HCT116 (cell line): ENCODE measurements at regions not wholly inside any gene's neighbourhood (a gene's known extent, or its start where the extent isn't known, plus 50 kb on each side); places are given as distances from the start of the nearest gene placed in this dataset.
"Not testable (repeated sequence)": the region's sequence is repeated elsewhere in the genome, so short reads cannot be mapped to it uniquely, and the experiment has no call there.

Experiments
- ATAC-seq: fragments of 200-7000 bp; cut with Tn5 transposase; 2 replicates; pipeline ENCODE4 v1.9.1; 2020; ENCODE audit warnings: mild to moderate bottlenecking, moderate library complexity
- BruUV-seq: library from RNA; stranded (reverse); fragments of 400-500 nt; replicated peaks from 2 replicates; lab custom pipeline; 2021; lab: Mats Ljungman, UMichigan
- CTCF ChIA-PET: fragments of 300-600 bp; sonication (Branson Sonifier 250); formaldehyde crosslinking; loops from one replicate; lab custom pipeline; 2021; ENCODE audit warnings: antibody characterized with exemption; lab: Charles Lee
- POLR2A ChIA-PET: fragments of 300-600, 350-600 bp; sonication (Branson Sonifier 250); formaldehyde crosslinking; loops from one replicate; lab custom pipeline; 2021; ENCODE audit warnings: antibody characterized with exemption; lab: Charles Lee
- RAD21 ChIA-PET, 2 experiments: fragments of 300-600 bp; sonication (Branson Sonifier 250); formaldehyde crosslinking; loops; one replicate each; lab custom pipeline; 2023; ENCODE audit warnings: low total read pairs in 2 of 2; ENCODE audit not compliant: uncharacterized antibody in 2 of 2, unreplicated experiment in 2 of 2, low non-redundant PET in 1 of 2; lab: Charles Lee
- DNase-seq: peaks from one replicate; pipeline ENCODE4 v3.0.0-alpha.2; 2010; ENCODE audit warnings: low read depth, low spot score
- H2AFZ ChIP-seq: fragments of 200-600 bp; shearing (Covaris generic), sonication (generic); 2 replicates; pipeline ENCODE4 v1.6.1; 2017; ENCODE audit warnings: low read depth, mixed run types, mixed read lengths, antibody characterized with exemption, low read length; ENCODE audit not compliant: poor library complexity, severe bottlenecking
- H3K27ac ChIP-seq: 2 replicates; pipeline ENCODE4 v1.5.1; 2012; ENCODE audit warnings: low read depth, low read length
- H3K27me3 ChIP-seq: fragments of 200-600 bp; sonication (generic); 2 replicates; pipeline ENCODE4 v1.6.1; 2016; ENCODE audit warnings: mixed run types, low read length, mixed read lengths; ENCODE audit not compliant: insufficient read depth
- H3K36me3 ChIP-seq, 2 experiments: fragments of 200-500 bp in 1 of 2; fragments of 200-600 bp in 1 of 2; sonication (Bioruptor generic) in 1 of 2; sonication (generic) in 1 of 2; 2 replicates each; pipeline versions ENCODE4 v1.5.1 to v1.6.1; 2014 to 2016; ENCODE audit warnings: low read length in 2 of 2, inconsistent platforms in 1 of 2, mixed read lengths in 1 of 2, mixed run types in 1 of 2; ENCODE audit not compliant: insufficient read depth in 2 of 2, control insufficient read depth in 1 of 2
- H3K4me1 ChIP-seq, 2 experiments: fragments of 200-600 bp in 1 of 2; sonication (generic) in 1 of 2; 2 replicates each; pipeline versions ENCODE4 v1.5.1 to v1.6.1; 2012 to 2017; ENCODE audit warnings: low read length in 2 of 2, inconsistent platforms in 1 of 2, mild to moderate bottlenecking in 1 of 2, mixed read lengths in 1 of 2, mixed run types in 1 of 2, moderate library complexity in 1 of 2; ENCODE audit not compliant: insufficient read depth in 2 of 2, control insufficient read depth in 1 of 2
- H3K4me2 ChIP-seq: fragments of 200-600 bp; sonication (generic); 2 replicates; pipeline ENCODE4 v1.6.1; 2017; ENCODE audit warnings: mixed run types, low read length, mixed read lengths
- H3K4me3 ChIP-seq, 2 experiments: fragments of 200-600 bp in 1 of 2; sonication (generic) in 1 of 2; replicated peaks in 1 of 2; 2 replicates each; pipeline ENCODE4 v1.5.1; 2011 to 2016; ENCODE audit warnings: low read length in 2 of 2, control low read depth in 1 of 2, low read depth in 1 of 2, mild to moderate bottlenecking in 1 of 2, mixed read lengths in 1 of 2, mixed run types in 1 of 2
- H3K79me2 ChIP-seq: fragments of 200-600 bp; sonication (generic); 2 replicates; pipeline ENCODE4 v1.6.1; 2017; ENCODE audit warnings: mild to moderate bottlenecking, mixed run types, low read length, moderate library complexity, mixed read lengths; ENCODE audit not compliant: insufficient read depth
- H3K9ac ChIP-seq: fragments of 200-600 bp; sonication (generic); 2 replicates; pipeline ENCODE4 v1.6.1; 2016; ENCODE audit warnings: low read length, mixed read lengths
- H3K9me2 ChIP-seq: fragments of 200-600 bp; sonication (generic), shearing (Covaris generic); 2 replicates; pipeline ENCODE4 v1.6.1; 2017; ENCODE audit warnings: mixed run types, mild to moderate bottlenecking, moderate library complexity; ENCODE audit not compliant: insufficient read depth
- H3K9me3 ChIP-seq, 2 experiments: fragments of 200-500 bp in 1 of 2; fragments of 200-600 bp in 1 of 2; sonication (Bioruptor generic) in 1 of 2; sonication (generic) in 1 of 2; 2 replicates each; pipeline ENCODE4 v1.6.1; 2014 to 2017; ENCODE audit warnings: low read length in 2 of 2, mixed read lengths in 2 of 2, inconsistent platforms in 1 of 2, low read depth in 1 of 2, mild to moderate bottlenecking in 1 of 2, mixed run types in 1 of 2, moderate library complexity in 1 of 2; ENCODE audit not compliant: control insufficient read depth in 1 of 2, insufficient read depth in 1 of 2
- H4K20me1 ChIP-seq: fragments of 200-600 bp; sonication (generic), shearing (Covaris generic); 2 replicates; pipeline ENCODE4 v1.6.1; 2017; ENCODE audit warnings: mixed run types, mild to moderate bottlenecking, moderate library complexity; ENCODE audit not compliant: insufficient read depth
- CBX3 ChIP-seq: IDR thresholded peaks from 2 replicates; pipeline ENCODE4 v1.6.1; 2012; ENCODE audit warnings: low read depth
- CEBPB ChIP-seq: IDR thresholded peaks from 2 replicates; pipeline ENCODE4 v1.6.1; 2012; ENCODE audit warnings: low read depth
- EGR1 ChIP-seq: IDR thresholded peaks from 2 replicates; pipeline ENCODE4 v1.6.1; 2012; ENCODE audit warnings: low read depth
- EZH2 ChIP-seq: fragments of 200-600 bp; sonication (generic); IDR thresholded peaks from 2 replicates; pipeline ENCODE4 v1.6.1; 2017; ENCODE audit warnings: antibody characterized with exemption, mixed run types
- FOSL1 ChIP-seq: IDR thresholded peaks from 2 replicates; pipeline ENCODE4 v1.6.1; 2012; ENCODE audit warnings: low read depth
- POLR2AphosphoS5 ChIP-seq: IDR thresholded peaks from 2 replicates; pipeline ENCODE4 v1.6.1; 2011; ENCODE audit warnings: mild to moderate bottlenecking, low read depth, low read length, moderate library complexity
- REST ChIP-seq: IDR thresholded peaks from 2 replicates; pipeline ENCODE4 v1.6.1; 2012; ENCODE audit warnings: low read depth
- TCF7L2 ChIP-seq: IDR thresholded peaks from 2 replicates; pipeline ENCODE4 v1.7.0; 2011; ENCODE audit warnings: borderline replicate concordance, inconsistent platforms; ENCODE audit not compliant: insufficient read depth, insufficient read length; ENCODE audit errors: extremely low read depth
- ZBTB33 ChIP-seq: IDR thresholded peaks from 2 replicates; pipeline ENCODE4 v1.6.1; 2011; ENCODE audit warnings: mild to moderate bottlenecking, low read length, moderate library complexity; ENCODE audit not compliant: insufficient replicate concordance; ENCODE audit errors: extremely low read depth
- intact Hi-C: fragments of 100-400 bp; cut with micrococcal nuclease; formaldehyde crosslinking; loops from 2 replicates; pipeline ENCODE4 v1.10.0; 2022

- H2AFZ ChIP-seq, H3K9me2 ChIP-seq, H3K4me1 ChIP-seq, H3K79me2 ChIP-seq, H3K9me3 ChIP-seq, H3K4me3 ChIP-seq, POLR2A ChIA-PET, H3K36me3 ChIP-seq, H3K4me2 ChIP-seq, DNase-seq, intact Hi-C loops, RAD21 ChIA-PET, BruUV-seq, H3K9ac ChIP-seq, CTCF ChIA-PET, H3K27ac ChIP-seq, ATAC-seq, H3K27me3 ChIP-seq, H4K20me1 ChIP-seq: not testable (repeated sequence)
Measured at GRCh38 chr1:224841803-224842202, 87.7 kb upstream of the DNAH14 start.

GRCh38 chr1:224846119-224846907, 83.2 kb upstream of the DNAH14 start:
- DNase-seq (no peak), ATAC-seq (no peak)
- RAD21 ChIA-PET = no interaction called here
- CTCF ChIA-PET = no interaction called here
- Histone ChIP-seq H2AFZ (no peak overlapping the region), H3K36me3 (no peaks in the 10 kb centered on the region), H3K79me2 (no peaks in the 10 kb centered on the region), H4K20me1 (no peaks in the 10 kb centered on the region), H3K27ac (no peak overlapping the region), H3K9ac (no peak overlapping the region), H3K4me1 (no peaks in the 10 kb centered on the region), H3K9me2 (no peaks in the 10 kb centered on the region), H3K9me3 (no peaks in the 10 kb centered on the region), H3K4me2 (no peak overlapping the region), H3K4me3 (no peak overlapping the region), H3K27me3 (no peaks in the 10 kb centered on the region)
- POLR2A ChIA-PET = no interaction called here
- no TSS peak for BruUV-seq
- intact Hi-C loops = no loop called here
- TF ChIP-seq FOSL1 (no peak), REST (no peak), EGR1 (no peak), ZBTB33 (no peak), CEBPB (no peak), CBX3 (no peak), POLR2AphosphoS5 (no peak), EZH2 (no peak), TCF7L2 (no peak)
